ENCODE measurements at regions not wholly inside any gene's neighbourhood (a gene's known extent, or its start where the extent isn't known, plus 50 kb on each side); places are given as distances from the start of the nearest gene placed in this dataset.

GRCh38 chr3:88767746-88768145, 339.7 kb upstream of the EPHA3 start:
- TF ChIP-seq, protein P1, sequence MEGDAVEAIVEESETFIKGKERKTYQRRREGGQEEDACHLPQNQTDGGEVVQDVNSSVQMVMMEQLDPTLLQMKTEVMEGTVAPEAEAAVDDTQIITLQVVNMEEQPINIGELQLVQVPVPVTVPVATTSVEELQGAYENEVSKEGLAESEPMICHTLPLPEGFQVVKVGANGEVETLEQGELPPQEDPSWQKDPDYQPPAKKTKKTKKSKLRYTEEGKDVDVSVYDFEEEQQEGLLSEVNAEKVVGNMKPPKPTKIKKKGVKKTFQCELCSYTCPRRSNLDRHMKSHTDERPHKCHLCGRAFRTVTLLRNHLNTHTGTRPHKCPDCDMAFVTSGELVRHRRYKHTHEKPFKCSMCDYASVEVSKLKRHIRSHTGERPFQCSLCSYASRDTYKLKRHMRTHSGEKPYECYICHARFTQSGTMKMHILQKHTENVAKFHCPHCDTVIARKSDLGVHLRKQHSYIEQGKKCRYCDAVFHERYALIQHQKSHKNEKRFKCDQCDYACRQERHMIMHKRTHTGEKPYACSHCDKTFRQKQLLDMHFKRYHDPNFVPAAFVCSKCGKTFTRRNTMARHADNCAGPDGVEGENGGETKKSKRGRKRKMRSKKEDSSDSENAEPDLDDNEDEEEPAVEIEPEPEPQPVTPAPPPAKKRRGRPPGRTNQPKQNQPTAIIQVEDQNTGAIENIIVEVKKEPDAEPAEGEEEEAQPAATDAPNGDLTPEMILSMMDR (IDR thresholded peaks at IDR 0.05), result no peak
- TF ChIP-seq POLR2A (IDR thresholded peaks at IDR 0.05) (no peak), POLR2AphosphoS5 (IDR thresholded peaks at IDR 0.05) (no peak)

All from breast epithelium (tissue), 3 donors.